Ovary (tissue), 7 donors: ENCODE measurements at regions not wholly inside any gene's neighbourhood (a gene's known extent, or its start where the extent isn't known, plus 50 kb on each side); places are given as distances from the start of the nearest gene placed in this dataset.

Source experiments
- DNase-seq, 5 donors: peaks; one replicate each; pipeline ENCODE4 v3.0.0-alpha.2; 2019 to 2020
- H3K27ac ChIP-seq, 2 donors: fragments of 200-600 bp; one replicate each; pipeline versions ENCODE4 v1.5.1 to v1.8.0; 2019 to 2022
- H3K27me3 ChIP-seq: fragments of 200-600 bp; one replicate; pipeline ENCODE4 v1.8.0; 2022
- H3K36me3 ChIP-seq: fragments of 200-600 bp; sonication (generic); one replicate; pipeline ENCODE4 v1.5.1; 2019
- H3K4me1 ChIP-seq: one replicate; pipeline ENCODE4 v1.8.1; 2013; ENCODE audit warnings: mild to moderate bottlenecking, moderate library complexity; ENCODE audit not compliant: insufficient read depth
- H3K4me3 ChIP-seq: fragments of 200-600 bp; sonication (generic); one replicate; pipeline ENCODE4 v1.5.1; 2017
- H3K9me3 ChIP-seq, 2 donors: fragments of 200-600 bp in 1 of 2; sonication (generic) in 1 of 2; one replicate each; pipeline versions ENCODE4 v1.5.1 to v1.8.1; 2013 to 2019; ENCODE audit warnings: mild to moderate bottlenecking in 1 of 2, moderate library complexity in 1 of 2
- CTCF ChIP-seq, 3 donors: fragments of 450-650 bp in 2 of 3; fragments of 200-600 bp in 1 of 3; IDR thresholded peaks; one replicate each; pipeline versions ENCODE4 v1.5.1 to v1.8.0; 2016 to 2022; ENCODE audit warnings: antibody characterized with exemption in 3 of 3, mild to moderate bottlenecking in 1 of 3
- EP300 ChIP-seq: sonication (generic); formaldehyde crosslinking; IDR thresholded peaks from one replicate; pipeline ENCODE4 v1.6.1; 2017; ENCODE audit warnings: antibody characterized with exemption
- POLR2A ChIP-seq: fragments of 450-650 bp; IDR thresholded peaks from one replicate; pipeline ENCODE4 v1.6.1; 2017; ENCODE audit warnings: antibody characterized with exemption, mild to moderate bottlenecking, moderate library complexity
- WGBS, 3 donors: extraction: QIAGEN DNeasy Blood & Tissue Kit in 1 of 3; methylation state at CpG; one replicate each; pipeline versions ENCODE4 v1.1.5 to v1.1.7; 2013 to 2017; 5-methylcytosine and 5-hydroxymethylcytosine counted together
- intact Hi-C, 4 donors: fragments of 100-400 bp; cut with DNase I; formaldehyde crosslinking; loops; one replicate each; pipeline versions ENCODE4 v1.11.0 to v1.15.1; 2022 to 2023
- donor health status: DM: no; HTN: no; CAD: no; lungs with moderate emphysema.
- donor health status: DM: no; HTN: no; CAD: no.
- donor health status: Bipolar disorder and iron deficiency.
- donor health status: DM: no; HTN: no; CAD: no.
- donor health status: DM: yes; HTN: yes; CAD: no.

GRCh38 chr18:2028986-2029385 lies 542.3 kb downstream of the METTL4 start:
- Histone ChIP-seq H3K27me3 (no peaks in the 10 kb centered on the region), H3K36me3 (no peaks in the 10 kb centered on the region), H3K4me3 (no peak overlapping the region), H3K9me3 (no peaks in the 10 kb centered on the region), H3K27ac (no peak overlapping the region), H3K4me1 (no peaks in the 10 kb centered on the region)
- no peak for DNase-seq
- TF ChIP-seq EP300: no peak
- WGBS, 3 donors: 48 to 59% (median 56%) methylated on average over 3 of the region's 3 CpGs
- intact Hi-C loops: no loop called here

GRCh38 chr18:2030647-2031046 lies 540.7 kb downstream of the METTL4 start:
- intact Hi-C loops: no loop called here
- TF ChIP-seq POLR2A: no peak
- no peak for TF ChIP-seq CTCF (IDR thresholded peaks at IDR 0.05)
- no peak for TF ChIP-seq EP300
- Histone ChIP-seq H3K4me3 (no peak overlapping the region), H3K36me3 (no peaks in the 10 kb centered on the region), H3K27ac (no peak overlapping the region), H3K9me3 (no peaks in the 10 kb centered on the region), H3K27me3 (no peaks in the 10 kb centered on the region), H3K4me1 (no peaks in the 10 kb centered on the region)
- no peak for DNase-seq

- H3K4me1 ChIP-seq: no peaks in the 10 kb centered on the region
- DNase-seq: no peak
- no peak overlapping the region for H3K27ac ChIP-seq
- TF ChIP-seq POLR2A: no peak
- TF ChIP-seq CTCF (IDR thresholded peaks at IDR 0.05): no peak
- no peak for TF ChIP-seq EP300
- intact Hi-C loops: no loop called here
- H3K27me3 ChIP-seq: no peaks in the 10 kb centered on the region
- no peaks in the 10 kb centered on the region for H3K9me3 ChIP-seq
- H3K36me3 ChIP-seq: no peaks in the 10 kb centered on the region
- no peak overlapping the region for H3K4me3 ChIP-seq
Observed at GRCh38 chr18:2032036-2032435, 539.3 kb downstream of the METTL4 start.

- no peak for DNase-seq
- TF ChIP-seq CTCF (IDR thresholded peaks at IDR 0.05): no peak
- no peak for TF ChIP-seq POLR2A
- TF ChIP-seq EP300: no peak
- 88 to 93% (median 88%) methylated on average over 7 of the region's 7 CpGs for WGBS, 3 donors
- Histone ChIP-seq H3K4me3 (no peak overlapping the region), H3K27ac (no peak overlapping the region), H3K27me3 (no peaks in the 10 kb centered on the region), H3K9me3 (no peaks in the 10 kb centered on the region), H3K36me3 (no peaks in the 10 kb centered on the region), H3K4me1 (no peaks in the 10 kb centered on the region)
- intact Hi-C loops: no loop called here
Observed at GRCh38 chr18:2035056-2035455, 536.2 kb downstream of the METTL4 start.

- Histone ChIP-seq H3K4me1 (no peaks in the 10 kb centered on the region), H3K27me3 (no peaks in the 10 kb centered on the region), H3K9me3 (no peaks in the 10 kb centered on the region), H3K4me3 (no peak overlapping the region), H3K27ac (no peak overlapping the region), H3K36me3 (no peaks in the 10 kb centered on the region)
- TF ChIP-seq EP300 (no peak), POLR2A (no peak), CTCF (IDR thresholded peaks at IDR 0.05) (no peak)
- no peak for DNase-seq
- WGBS, 3 donors: 35 to 56% (median 44%) methylated on average over 3 of the region's 3 CpGs
- intact Hi-C loops: no loop called here
Observed at GRCh38 chr18:2036086-2036485, 535.2 kb downstream of the METTL4 start.
